ENCODE measurements at regions not wholly inside any gene's neighbourhood (a gene's known extent, or its start where the extent isn't known, plus 50 kb on each side); places are given as distances from the start of the nearest gene placed in this dataset.

GRCh38 chr7:13107291-13107690 lies 419.9 kb downstream of the ARL4A start:
- Histone ChIP-seq H3K9me2 (ENCODE audit: insufficient read depth) (no peaks in the 10 kb centered on the region), H4K20me1 (ENCODE audit: insufficient read depth) (no peaks in the 10 kb centered on the region), H3K27ac (ENCODE audit: low read depth, low read length) (no peak overlapping the region), H3K4me3 (replicated peaks in 1 of 2; ENCODE audit: low read depth in 1 of 2, low read length in 2 of 2) (no peak overlapping the region), H3K9ac (ENCODE audit: low read length) (no peak overlapping the region), H2AFZ (ENCODE audit: low read depth, low read length, poor library complexity, severe bottlenecking) (peak overlapping the region; percentile 32), H3K4me1 (ENCODE audit: control insufficient read depth in 1 of 2, insufficient read depth in 2 of 2, low read length in 2 of 2) (peaks cover 0 to 8% of the 10 kb centered on the region in 2 experiments; a peak in 1 of 4 replicates), H3K9me3 (ENCODE audit: control insufficient read depth in 1 of 2, insufficient read depth in 1 of 2, low read depth in 1 of 2, low read length in 2 of 2) (no peaks in the 10 kb centered on the region), H3K79me2 (ENCODE audit: insufficient read depth, low read length) (no peaks in the 10 kb centered on the region), H3K27me3 (ENCODE audit: insufficient read depth, low read length) (no peaks in the 10 kb centered on the region), H3K4me2 (ENCODE audit: low read length) (no peak overlapping the region), H3K36me3 (ENCODE audit: control insufficient read depth in 1 of 2, insufficient read depth in 2 of 2, low read length in 2 of 2) (no peaks in the 10 kb centered on the region)
- TF ChIP-seq SIN3A (IDR thresholded peaks at IDR 0.05; ENCODE audit: low read depth) (no peak), FOSL1 (IDR thresholded peaks at IDR 0.05; ENCODE audit: low read depth) (no peak), ZNF274 (IDR thresholded peaks at IDR 0.05; ENCODE audit: low read depth, low read length) (no peak), EZH2 (IDR thresholded peaks at IDR 0.05) (no peak), ELF1 (IDR thresholded peaks at IDR 0.05; ENCODE audit: borderline replicate concordance, low read depth) (no peak), EZH2phosphoT487 (IDR thresholded peaks at IDR 0.05; ENCODE audit: borderline replicate concordance) (no peak), JUND (IDR thresholded peaks at IDR 0.05) (no peak), CBX3 (IDR thresholded peaks at IDR 0.05; ENCODE audit: low read depth) (no peak), SRF (IDR thresholded peaks at IDR 0.05; ENCODE audit: low read depth) (no peak), TCF7L2 (IDR thresholded peaks at IDR 0.05; ENCODE audit: borderline replicate concordance, extremely low read depth, insufficient read depth, insufficient read length) (no peak), YY1 (IDR thresholded peaks at IDR 0.05; ENCODE audit: extremely low read depth, insufficient replicate concordance, low read depth, low read length) (no peak), POLR2A (IDR thresholded peaks at IDR 0.05; ENCODE audit: borderline replicate concordance, extremely low read depth, insufficient read depth, insufficient read length) (no peak)
- TF ChIP-seq, protein P1, sequence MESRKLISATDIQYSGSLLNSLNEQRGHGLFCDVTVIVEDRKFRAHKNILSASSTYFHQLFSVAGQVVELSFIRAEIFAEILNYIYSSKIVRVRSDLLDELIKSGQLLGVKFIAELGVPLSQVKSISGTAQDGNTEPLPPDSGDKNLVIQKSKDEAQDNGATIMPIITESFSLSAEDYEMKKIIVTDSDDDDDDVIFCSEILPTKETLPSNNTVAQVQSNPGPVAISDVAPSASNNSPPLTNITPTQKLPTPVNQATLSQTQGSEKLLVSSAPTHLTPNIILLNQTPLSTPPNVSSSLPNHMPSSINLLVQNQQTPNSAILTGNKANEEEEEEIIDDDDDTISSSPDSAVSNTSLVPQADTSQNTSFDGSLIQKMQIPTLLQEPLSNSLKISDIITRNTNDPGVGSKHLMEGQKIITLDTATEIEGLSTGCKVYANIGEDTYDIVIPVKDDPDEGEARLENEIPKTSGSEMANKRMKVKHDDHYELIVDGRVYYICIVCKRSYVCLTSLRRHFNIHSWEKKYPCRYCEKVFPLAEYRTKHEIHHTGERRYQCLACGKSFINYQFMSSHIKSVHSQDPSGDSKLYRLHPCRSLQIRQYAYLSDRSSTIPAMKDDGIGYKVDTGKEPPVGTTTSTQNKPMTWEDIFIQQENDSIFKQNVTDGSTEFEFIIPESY (IDR thresholded peaks at IDR 0.05; ENCODE audit: extremely low read depth, insufficient replicate concordance, low read length) = no peak
- CTCF ChIA-PET = interaction anchor here (1.3 kb wide), 1 partner anchor 10 kb away, joined by 4 read pairs; no protein-coding TSS in a partner anchor
- ATAC-seq (no peak), DNase-seq (ENCODE audit: low read depth, low spot score) (no peak)
- POLR2A ChIA-PET = no interaction called here
- BruUV-seq (replicated peaks) = no TSS peak
- intact Hi-C loops (cut with micrococcal nuclease) = no loop called here
- RAD21 ChIA-PET (ENCODE audit: low non-redundant PET in 1 of 2, low total read pairs in 2 of 2, uncharacterized antibody in 2 of 2, unreplicated experiment in 2 of 2) = no interaction called here

Measured in HCT116 (cell line).